Muscle layer of colon (tissue), 2 donors: ENCODE measurements at regions not wholly inside any gene's neighbourhood (a gene's known extent, or its start where the extent isn't known, plus 50 kb on each side); places are given as distances from the start of the nearest gene placed in this dataset.

Experiments used
- H3K27ac ChIP-seq: one replicate; pipeline ENCODE4 v1.7.0; 2013; ENCODE audit warnings: low read depth, mild to moderate bottlenecking, low read length, moderate library complexity
- H3K27me3 ChIP-seq, 2 donors: one replicate each; pipeline ENCODE4 v1.7.0; 2013; ENCODE audit warnings: low read length in 2 of 2, mild to moderate bottlenecking in 2 of 2; ENCODE audit not compliant: insufficient read depth in 2 of 2, control insufficient read depth in 1 of 2
- H3K36me3 ChIP-seq: one replicate; pipeline ENCODE4 v1.7.0; 2013; ENCODE audit warnings: mild to moderate bottlenecking, low read length; ENCODE audit not compliant: insufficient read depth
- H3K4me1 ChIP-seq: one replicate; pipeline ENCODE4 v1.7.0; 2013; ENCODE audit warnings: mild to moderate bottlenecking, low read length; ENCODE audit not compliant: insufficient read depth
- H3K4me3 ChIP-seq, 2 donors: one replicate each; pipeline ENCODE4 v1.7.0; 2013; ENCODE audit warnings: low read length in 2 of 2, low read depth in 1 of 2, mild to moderate bottlenecking in 1 of 2, moderate library complexity in 1 of 2
- H3K9ac ChIP-seq: one replicate; pipeline ENCODE4 v1.7.0; 2013; ENCODE audit warnings: low read length
- H3K9me3 ChIP-seq: one replicate; pipeline ENCODE4 v1.7.0; 2013; ENCODE audit warnings: mild to moderate bottlenecking, low read length
- donor health status: abdominal sarcoma.
- donor health status: Adenocarcinoma of cecum.

- Histone ChIP-seq H3K36me3 (no peaks in the 10 kb centered on the region), H3K9me3 (no peaks in the 10 kb centered on the region), H3K9ac (no peak overlapping the region), H3K27me3 (no peaks in the 10 kb centered on the region), H3K27ac (no peak overlapping the region), H3K4me3 (no peak overlapping the region), H3K4me1 (peaks cover 9% of the 10 kb centered on the region)
Measured at GRCh38 chr1:68317543-68317942, 85.2 kb upstream of the WLS start.

GRCh38 chr1:68314151-68314780 lies 81.9 kb upstream of the WLS start:
- H3K9ac ChIP-seq: no peak overlapping the region
- H3K27me3 ChIP-seq: no peaks in the 10 kb centered on the region
- H3K36me3 ChIP-seq: no peaks in the 10 kb centered on the region
- no peaks in the 10 kb centered on the region for H3K4me1 ChIP-seq
- no peaks in the 10 kb centered on the region for H3K9me3 ChIP-seq
- no peak overlapping the region for H3K4me3 ChIP-seq
- H3K27ac ChIP-seq: no peak overlapping the region

- Histone ChIP-seq H3K4me3 (no peak overlapping the region), H3K9ac (no peak overlapping the region), H3K27me3 (no peaks in the 10 kb centered on the region), H3K4me1 (peaks cover 2% of the 10 kb centered on the region), H3K9me3 (no peaks in the 10 kb centered on the region), H3K36me3 (no peaks in the 10 kb centered on the region), H3K27ac (no peak overlapping the region)
Measured at GRCh38 chr1:68313735-68314134, 81.4 kb upstream of the WLS start.

- H3K9ac ChIP-seq: no peak overlapping the region
- H3K27me3 ChIP-seq: no peaks in the 10 kb centered on the region
- no peaks in the 10 kb centered on the region for H3K36me3 ChIP-seq
- H3K27ac ChIP-seq: peak overlapping the region; percentile 50
- no peak overlapping the region for H3K4me3 ChIP-seq
- no peaks in the 10 kb centered on the region for H3K9me3 ChIP-seq
- H3K4me1 ChIP-seq: peaks cover 22% of the 10 kb centered on the region
Measured at GRCh38 chr1:68308034-68308433, 75.7 kb upstream of the WLS start.

GRCh38 chr1:68307378-68307787 lies 75.1 kb upstream of the WLS start:
- peak overlapping the region; percentile 50 for H3K27ac ChIP-seq
- no peaks in the 10 kb centered on the region for H3K27me3 ChIP-seq
- H3K36me3 ChIP-seq: no peaks in the 10 kb centered on the region
- peak overlapping the region; percentile 4 for H3K9ac ChIP-seq
- no peak overlapping the region for H3K4me3 ChIP-seq
- H3K4me1 ChIP-seq: peaks cover 22% of the 10 kb centered on the region
- no peaks in the 10 kb centered on the region for H3K9me3 ChIP-seq

GRCh38 chr1:68301471-68302001 lies 69.2 kb upstream of the WLS start:
- Histone ChIP-seq H3K36me3 (no peaks in the 10 kb centered on the region), H3K9ac (no peak overlapping the region), H3K9me3 (no peaks in the 10 kb centered on the region), H3K4me1 (no peaks in the 10 kb centered on the region), H3K27me3 (no peaks in the 10 kb centered on the region), H3K27ac (no peak overlapping the region), H3K4me3 (no peak overlapping the region)

GRCh38 chr1:68294367-68295066 lies 62.2 kb upstream of the WLS start:
- H3K9me3 ChIP-seq: no peaks in the 10 kb centered on the region
- no peaks in the 10 kb centered on the region for H3K36me3 ChIP-seq
- H3K27ac ChIP-seq: no peak overlapping the region
- H3K4me1 ChIP-seq: peaks cover 18% of the 10 kb centered on the region
- H3K4me3 ChIP-seq: no peak overlapping the region
- H3K27me3 ChIP-seq: no peaks in the 10 kb centered on the region
- H3K9ac ChIP-seq: no peak overlapping the region

- Histone ChIP-seq H3K27ac (no peak overlapping the region), H3K9me3 (no peaks in the 10 kb centered on the region), H3K27me3 (no peaks in the 10 kb centered on the region), H3K36me3 (no peaks in the 10 kb centered on the region), H3K9ac (no peak overlapping the region), H3K4me3 (peak overlapping the region in 1 of 2 donors; percentile 4), H3K4me1 (peaks cover 18% of the 10 kb centered on the region)
Measured at GRCh38 chr1:68293609-68294366, 61.5 kb upstream of the WLS start.

GRCh38 chr1:68293122-68293521 lies 60.8 kb upstream of the WLS start:
- H3K27ac ChIP-seq: no peak overlapping the region
- no peaks in the 10 kb centered on the region for H3K9me3 ChIP-seq
- no peaks in the 10 kb centered on the region for H3K36me3 ChIP-seq
- H3K27me3 ChIP-seq: no peaks in the 10 kb centered on the region
- H3K4me1 ChIP-seq: peaks cover 18% of the 10 kb centered on the region
- H3K9ac ChIP-seq: no peak overlapping the region
- peak overlapping the region in 1 of 2 donors; percentile 4 for H3K4me3 ChIP-seq

GRCh38 chr1:68291688-68292384 lies 59.5 kb upstream of the WLS start:
- Histone ChIP-seq H3K9me3 (no peaks in the 10 kb centered on the region), H3K36me3 (no peaks in the 10 kb centered on the region), H3K4me3 (no peak overlapping the region), H3K9ac (no peak overlapping the region), H3K4me1 (peaks cover 18% of the 10 kb centered on the region), H3K27me3 (no peaks in the 10 kb centered on the region), H3K27ac (no peak overlapping the region)

- Histone ChIP-seq H3K9me3 (no peaks in the 10 kb centered on the region), H3K27ac (no peak overlapping the region), H3K36me3 (no peaks in the 10 kb centered on the region), H3K4me3 (no peak overlapping the region), H3K9ac (no peak overlapping the region), H3K27me3 (no peaks in the 10 kb centered on the region), H3K4me1 (peaks cover 7% of the 10 kb centered on the region)
Measured at GRCh38 chr1:68287241-68287640, 54.9 kb upstream of the WLS start.
